Mucosa of descending colon (tissue), 3 donors: ENCODE measurements at regions not wholly inside any gene's neighbourhood (a gene's known extent, or its start where the extent isn't known, plus 50 kb on each side); places are given as distances from the start of the nearest gene placed in this dataset.
A peak's percentile ranks its signal among the peaks of the same experiment; 100 is the strongest.

Source experiments
- ATAC-seq: fragments of 200-7000 bp; cut with Tn5 transposase; one replicate; pipeline ENCODE4 v1.9.1; 2020; ENCODE audit warnings: mild to moderate bottlenecking, moderate library complexity
- DNase-seq, 3 donors: peaks; one replicate each; pipeline ENCODE4 v3.0.0-alpha.2; 2020
- H3K36me3 ChIP-seq: fragments of 200-600 bp; one replicate; pipeline ENCODE4 v1.8.0; 2021; ENCODE audit warnings: low read depth, mild to moderate bottlenecking
- H3K4me1 ChIP-seq: fragments of 200-600 bp; one replicate; pipeline ENCODE4 v1.8.0; 2021; ENCODE audit warnings: low read depth, mild to moderate bottlenecking
- H3K4me3 ChIP-seq: fragments of 200-600 bp; one replicate; pipeline ENCODE4 v1.8.0; 2021; ENCODE audit warnings: mild to moderate bottlenecking
- H3K9me3 ChIP-seq: fragments of 200-600 bp; one replicate; pipeline ENCODE4 v1.8.0; 2021; ENCODE audit warnings: mild to moderate bottlenecking
- CTCF ChIP-seq: fragments of 200-600 bp; IDR thresholded peaks from one replicate; pipeline ENCODE4 v1.8.0; 2022; ENCODE audit warnings: antibody characterized with exemption, mild to moderate bottlenecking
- intact Hi-C, 2 donors: fragments of 100-400 bp; cut with DNase I in 1 of 2; cut with micrococcal nuclease in 1 of 2; formaldehyde crosslinking; loops; one replicate each; pipeline versions ENCODE4 v1.11.0 to v1.11.1; 2022; cut with DNase I, micrococcal nuclease
- donor health status: DM: no; HTN: no; CAD: no; lungs with moderate emphysema.
- donor health status: DM: no; HTN: no; CAD: no.
- donor health status: DM: no; HTN: yes; CAD: no.

GRCh38 chr3:66165660-66166059 is 55.1 kb upstream of the SLC25A26 start:
- intact Hi-C loops, result no loop called here
- DNase-seq, result peak in 1 of 3 donors; percentile 28
- Histone ChIP-seq H3K4me1 (no peaks in the 10 kb centered on the region), H3K36me3 (no peaks in the 10 kb centered on the region), H3K4me3 (no peak overlapping the region), H3K9me3 (no peaks in the 10 kb centered on the region)
- no peak for ATAC-seq
- TF ChIP-seq CTCF, result no peak

- intact Hi-C loops, result no loop called here
- Histone ChIP-seq H3K4me3 (no peak overlapping the region), H3K4me1 (no peaks in the 10 kb centered on the region), H3K36me3 (no peaks in the 10 kb centered on the region), H3K9me3 (no peaks in the 10 kb centered on the region)
- no peak for TF ChIP-seq CTCF
- DNase-seq (no peak), ATAC-seq (no peak)
Observed at GRCh38 chr3:66164155-66164554, 56.6 kb upstream of the SLC25A26 start.

GRCh38 chr3:66163222-66163621 is 57.6 kb upstream of the SLC25A26 start:
- DNase-seq (no peak), ATAC-seq (no peak)
- H3K4me3 ChIP-seq, result no peak overlapping the region
- no peaks in the 10 kb centered on the region for H3K36me3 ChIP-seq
- TF ChIP-seq CTCF, result no peak
- H3K4me1 ChIP-seq, result no peaks in the 10 kb centered on the region
- H3K9me3 ChIP-seq, result no peaks in the 10 kb centered on the region
- intact Hi-C loops, result no loop called here

- TF ChIP-seq CTCF, result no peak
- no peak for ATAC-seq
Observed at GRCh38 chr3:66162766-66163165, 58.0 kb upstream of the SLC25A26 start.

GRCh38 chr3:66158933-66159683 is 61.7 kb upstream of the SLC25A26 start:
- intact Hi-C loops, result no loop called here
- H3K4me3 ChIP-seq, result no peak overlapping the region

More at GRCh38 chr3:66162766-66163165, 58.0 kb upstream of the SLC25A26 start:
- intact Hi-C loops, result no loop called here
- Histone ChIP-seq H3K9me3 (no peaks in the 10 kb centered on the region), H3K4me1 (no peaks in the 10 kb centered on the region), H3K4me3 (no peak overlapping the region), H3K36me3 (no peaks in the 10 kb centered on the region)
- no peak for DNase-seq

More at GRCh38 chr3:66158933-66159683, 61.7 kb upstream of the SLC25A26 start:
- Histone ChIP-seq H3K36me3 (no peaks in the 10 kb centered on the region), H3K4me1 (no peaks in the 10 kb centered on the region), H3K9me3 (no peaks in the 10 kb centered on the region)
- no peak for TF ChIP-seq CTCF
- DNase-seq (no peak), ATAC-seq (no peak)
